HFFc6 (cell line): ENCODE measurements at regions not wholly inside any gene's neighbourhood (a gene's known extent, or its start where the extent isn't known, plus 50 kb on each side); places are given as distances from the start of the nearest gene placed in this dataset.
"Not testable (repeated sequence)": the region's sequence is repeated elsewhere in the genome, so short reads cannot be mapped to it uniquely, and the experiment has no call there.

ENCODE experiments used
- DNase-seq: peaks from one replicate; pipeline ENCODE4 v3.0.0-alpha.2; 2018
- H3K27ac Mint-ChIP-seq: 2 replicates; pipeline ENCODE4 v1.8.0; 2020; ENCODE audit warnings: mild to moderate bottlenecking, mixed read lengths
- H3K27me3 Mint-ChIP-seq: 2 replicates; pipeline ENCODE4 v1.8.0; 2021; ENCODE audit warnings: mild to moderate bottlenecking, moderate library complexity, mixed read lengths; ENCODE audit not compliant: insufficient read depth
- H3K36me3 Mint-ChIP-seq: 2 replicates; pipeline ENCODE4 v1.8.0; 2021; ENCODE audit warnings: low read depth, mixed read lengths
- H3K4me1 Mint-ChIP-seq: 2 replicates; pipeline ENCODE4 v1.8.0; 2020; ENCODE audit warnings: low read depth, mixed read lengths
- H3K4me3 Mint-ChIP-seq: 2 replicates; pipeline ENCODE4 v1.8.0; 2020; ENCODE audit warnings: mild to moderate bottlenecking, moderate library complexity, mixed read lengths
- H3K9me3 Mint-ChIP-seq: 2 replicates; pipeline ENCODE4 v1.8.0; 2020; ENCODE audit warnings: mild to moderate bottlenecking, mixed read lengths
- CTCF ChIP-seq: fragments of 200-600 bp; sonication (generic); IDR thresholded peaks from 2 replicates; pipeline ENCODE4 v1.5.0; 2021; ENCODE audit warnings: antibody characterized with exemption, mild to moderate bottlenecking

DNA sequence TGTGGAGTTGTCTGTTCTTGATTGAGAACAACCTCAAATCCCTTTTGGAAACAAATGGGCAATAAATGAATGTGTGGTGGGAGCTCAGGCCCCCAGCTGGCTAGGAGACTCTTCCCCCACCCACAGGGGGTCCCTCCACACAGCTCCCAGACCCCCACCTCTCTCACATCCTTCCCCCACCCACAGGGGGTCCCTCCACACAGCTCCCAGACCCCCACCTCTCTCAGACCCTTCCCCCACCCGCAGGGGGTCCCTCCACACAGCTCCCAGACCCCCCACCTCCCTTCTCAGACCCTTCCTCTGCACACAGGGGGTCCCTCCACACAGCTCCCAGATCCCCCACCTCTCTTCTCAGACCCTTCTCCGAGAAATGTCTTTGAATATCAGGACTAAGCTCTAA is 79.0 kb upstream of the CTDP1 start:
- no peak for TF ChIP-seq CTCF
- no peak for DNase-seq
- Mint-ChIP-seq H3K9me3 (peaks cover 16% of the 10 kb centered on the region; the same call in 1 of the 2 replicates), H3K4me1 (no peaks in the 10 kb centered on the region), H3K36me3 (no peaks in the 10 kb centered on the region), H3K4me3 (no peak overlapping the region), H3K27me3 (peaks cover 20% of the 10 kb centered on the region), H3K27ac (no peak overlapping the region)

DNA sequence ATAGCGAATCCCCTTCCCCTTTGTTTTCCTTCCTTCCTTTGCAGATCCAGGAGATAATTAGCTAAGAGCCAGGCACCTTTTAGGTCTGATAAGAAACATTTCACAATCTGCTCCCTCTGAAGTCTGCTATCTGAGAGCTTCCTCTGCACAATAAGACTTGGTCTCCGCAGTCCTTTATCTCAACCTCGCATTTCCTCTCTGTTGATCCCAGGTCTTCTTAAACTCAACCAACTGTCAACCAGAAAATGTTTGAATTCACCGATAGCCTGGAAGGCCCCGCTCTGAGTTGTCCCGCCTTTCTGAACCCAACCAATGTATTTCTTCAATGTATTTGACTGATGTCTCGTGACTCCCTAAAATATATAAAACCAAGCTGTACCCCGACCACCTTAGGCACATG is 78.4 kb upstream of the CTDP1 start:
- DNase-seq: no peak
- Mint-ChIP-seq H3K4me3 (no peak overlapping the region), H3K4me1 (no peaks in the 10 kb centered on the region), H3K27me3 (peaks cover 13% of the 10 kb centered on the region), H3K27ac (no peak overlapping the region), H3K9me3 (peaks cover 19% of the 10 kb centered on the region), H3K36me3 (peaks cover 2% of the 10 kb centered on the region; the same call in 1 of the 2 replicates)
- TF ChIP-seq CTCF: no peak

DNA sequence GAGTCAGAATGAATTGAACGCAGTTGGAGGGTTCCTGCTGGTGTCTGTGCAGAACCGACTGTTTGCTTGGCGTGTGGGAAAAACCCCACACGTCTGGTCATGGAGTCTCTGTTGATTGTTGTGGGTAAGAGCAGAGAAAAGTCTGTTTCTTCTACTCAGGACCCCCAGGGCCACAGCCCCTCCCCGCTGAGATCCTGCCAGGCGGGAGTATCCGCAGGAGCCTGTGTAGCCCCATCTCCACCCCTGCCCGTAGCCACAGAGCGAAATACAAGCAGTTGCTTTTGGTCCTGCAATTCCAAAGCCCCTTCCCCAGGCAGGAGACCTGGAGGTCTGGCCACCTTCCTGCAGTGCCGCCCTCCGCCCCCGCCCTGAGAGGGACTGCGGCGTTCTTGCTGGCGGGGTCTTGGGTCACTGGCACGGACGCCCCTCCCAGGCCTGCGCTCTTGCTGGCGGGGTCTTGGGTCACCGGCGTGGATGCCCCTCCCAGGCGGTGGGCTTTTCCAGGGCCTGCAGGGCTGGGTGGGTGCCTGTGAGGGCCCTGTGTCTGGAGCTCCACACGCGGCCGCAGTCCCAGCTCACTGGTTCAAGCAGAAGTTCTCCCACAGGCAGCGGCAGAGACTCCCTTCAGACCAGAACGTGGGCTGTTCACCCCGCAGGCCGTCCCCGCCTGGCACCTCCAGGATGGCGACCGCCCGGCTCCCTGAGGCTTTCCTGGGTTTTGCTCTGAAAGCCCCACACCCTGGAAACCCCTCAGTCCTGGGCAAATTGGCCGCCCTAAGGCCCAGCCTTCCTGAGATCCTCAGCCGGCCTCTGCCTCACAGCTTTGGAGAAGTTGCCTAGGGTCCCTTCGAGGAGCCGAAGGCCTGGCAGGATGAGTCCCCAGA is 76.0 kb upstream of the CTDP1 start:
- H3K4me1 Mint-ChIP-seq: no peaks in the 10 kb centered on the region
- no peak for TF ChIP-seq CTCF
- H3K27ac Mint-ChIP-seq: no peak overlapping the region
- H3K4me3 Mint-ChIP-seq: no peak overlapping the region
- no peak for DNase-seq
- H3K36me3 Mint-ChIP-seq: peaks cover 6% of the 10 kb centered on the region; the same call in 1 of the 2 replicates
- H3K9me3 Mint-ChIP-seq: peaks cover 29% of the 10 kb centered on the region
- H3K27me3 Mint-ChIP-seq: peaks cover 9% of the 10 kb centered on the region

DNA sequence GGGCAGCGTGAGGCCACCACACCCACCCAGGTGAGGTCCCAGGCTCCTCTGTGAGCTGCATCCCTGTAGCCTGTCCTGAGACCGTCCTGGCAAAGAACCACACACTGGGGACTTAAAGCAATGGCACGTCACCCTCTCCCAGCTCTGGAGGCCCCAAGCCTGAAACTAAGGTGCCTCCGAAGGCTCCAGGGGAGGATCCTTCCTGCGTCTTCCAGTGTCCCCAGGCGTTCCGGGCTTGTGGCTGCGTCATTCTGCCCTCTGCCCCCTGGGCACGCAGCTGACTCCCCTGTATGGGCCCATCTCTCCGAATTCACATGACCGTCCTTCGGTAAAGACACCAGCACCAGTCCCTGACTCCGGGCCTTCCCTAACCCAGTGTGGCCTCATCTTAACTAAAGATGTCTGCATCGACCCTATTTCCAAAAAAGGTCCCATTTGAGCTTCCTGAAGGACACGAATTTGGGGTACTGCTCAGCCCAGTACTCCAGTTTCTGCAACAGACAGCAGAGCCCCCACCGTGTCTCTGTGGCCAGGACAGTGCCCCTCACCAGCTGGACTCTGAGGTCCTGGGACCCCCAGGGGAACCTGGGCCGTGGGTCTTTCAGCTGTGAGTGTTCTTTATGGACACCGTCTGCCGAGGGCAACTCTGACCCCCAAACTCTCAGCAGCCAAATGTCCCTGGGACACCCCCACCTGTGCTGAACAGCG is 75.2 kb upstream of the CTDP1 start:
- Mint-ChIP-seq H3K4me1 (no peaks in the 10 kb centered on the region), H3K4me3 (no peak overlapping the region), H3K27me3 (peaks cover 6% of the 10 kb centered on the region; the same call in 1 of the 2 replicates), H3K36me3 (peaks cover 6% of the 10 kb centered on the region; the same call in 1 of the 2 replicates), H3K9me3 (peaks cover 32% of the 10 kb centered on the region), H3K27ac (no peak overlapping the region)
- DNase-seq: no peak
- TF ChIP-seq CTCF: no peak

GRCh38 chr18:79604913-79605880 is 74.4 kb upstream of the CTDP1 start:
- H3K27ac Mint-ChIP-seq: no peak overlapping the region
- no peaks in the 10 kb centered on the region; the same call in 1 of the 2 replicates for H3K27me3 Mint-ChIP-seq
- H3K36me3 Mint-ChIP-seq: peaks cover 6% of the 10 kb centered on the region; the same call in 1 of the 2 replicates
- no peak overlapping the region for H3K4me3 Mint-ChIP-seq
- no peaks in the 10 kb centered on the region for H3K4me1 Mint-ChIP-seq
- TF ChIP-seq CTCF: no peak
- peaks cover 32% of the 10 kb centered on the region for H3K9me3 Mint-ChIP-seq
- DNase-seq: no peak

GRCh38 chr18:79606071-79606470 is 73.5 kb upstream of the CTDP1 start:
- H3K4me3 Mint-ChIP-seq, DNase-seq, H3K27me3 Mint-ChIP-seq, H3K36me3 Mint-ChIP-seq, H3K27ac Mint-ChIP-seq, H3K4me1 Mint-ChIP-seq: not testable (repeated sequence)
- peaks cover 32% of the 10 kb centered on the region for H3K9me3 Mint-ChIP-seq
